ENCODE measurements at regions not wholly inside any gene's neighbourhood (a gene's known extent, or its start where the extent isn't known, plus 50 kb on each side); places are given as distances from the start of the nearest gene placed in this dataset.

GRCh38 chr5:54689411-54690251, 172.1 kb downstream of the SNX18 start:
- TF ChIP-seq, protein P1, sequence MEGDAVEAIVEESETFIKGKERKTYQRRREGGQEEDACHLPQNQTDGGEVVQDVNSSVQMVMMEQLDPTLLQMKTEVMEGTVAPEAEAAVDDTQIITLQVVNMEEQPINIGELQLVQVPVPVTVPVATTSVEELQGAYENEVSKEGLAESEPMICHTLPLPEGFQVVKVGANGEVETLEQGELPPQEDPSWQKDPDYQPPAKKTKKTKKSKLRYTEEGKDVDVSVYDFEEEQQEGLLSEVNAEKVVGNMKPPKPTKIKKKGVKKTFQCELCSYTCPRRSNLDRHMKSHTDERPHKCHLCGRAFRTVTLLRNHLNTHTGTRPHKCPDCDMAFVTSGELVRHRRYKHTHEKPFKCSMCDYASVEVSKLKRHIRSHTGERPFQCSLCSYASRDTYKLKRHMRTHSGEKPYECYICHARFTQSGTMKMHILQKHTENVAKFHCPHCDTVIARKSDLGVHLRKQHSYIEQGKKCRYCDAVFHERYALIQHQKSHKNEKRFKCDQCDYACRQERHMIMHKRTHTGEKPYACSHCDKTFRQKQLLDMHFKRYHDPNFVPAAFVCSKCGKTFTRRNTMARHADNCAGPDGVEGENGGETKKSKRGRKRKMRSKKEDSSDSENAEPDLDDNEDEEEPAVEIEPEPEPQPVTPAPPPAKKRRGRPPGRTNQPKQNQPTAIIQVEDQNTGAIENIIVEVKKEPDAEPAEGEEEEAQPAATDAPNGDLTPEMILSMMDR (IDR thresholded peaks at IDR 0.05; ENCODE audit: low read length): no peak
- TF ChIP-seq EZH2 (optimal IDR thresholded peaks at IDR 0.05; ENCODE audit: low read depth, low read length) (no peak), EZH2phosphoT487 (IDR thresholded peaks at IDR 0.05; ENCODE audit: low read length) (no peak)
